ENCODE measurements at regions not wholly inside any gene's neighbourhood (a gene's known extent, or its start where the extent isn't known, plus 50 kb on each side); places are given as distances from the start of the nearest gene placed in this dataset.

DNA sequence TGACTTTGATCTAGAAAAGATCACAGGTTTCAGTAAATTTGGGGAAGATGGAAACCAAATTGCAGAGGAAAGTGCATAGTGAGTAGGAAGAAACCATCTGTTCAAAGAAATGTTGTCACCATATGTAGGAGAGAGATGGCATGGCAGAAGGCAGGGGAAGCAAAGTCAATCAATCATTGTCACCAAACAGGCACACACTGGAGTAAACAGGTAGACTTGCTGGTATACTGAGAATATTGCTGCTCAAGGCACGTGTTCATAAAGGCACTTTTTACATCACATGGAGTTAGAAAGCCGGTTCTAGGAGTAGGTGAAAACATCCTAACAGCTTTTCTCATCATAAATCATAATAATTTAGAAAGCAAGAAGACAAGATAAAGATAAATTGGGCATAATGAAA lies 550.5 kb upstream of the FAT1 start:
- no peak for DNase-seq

DNA sequence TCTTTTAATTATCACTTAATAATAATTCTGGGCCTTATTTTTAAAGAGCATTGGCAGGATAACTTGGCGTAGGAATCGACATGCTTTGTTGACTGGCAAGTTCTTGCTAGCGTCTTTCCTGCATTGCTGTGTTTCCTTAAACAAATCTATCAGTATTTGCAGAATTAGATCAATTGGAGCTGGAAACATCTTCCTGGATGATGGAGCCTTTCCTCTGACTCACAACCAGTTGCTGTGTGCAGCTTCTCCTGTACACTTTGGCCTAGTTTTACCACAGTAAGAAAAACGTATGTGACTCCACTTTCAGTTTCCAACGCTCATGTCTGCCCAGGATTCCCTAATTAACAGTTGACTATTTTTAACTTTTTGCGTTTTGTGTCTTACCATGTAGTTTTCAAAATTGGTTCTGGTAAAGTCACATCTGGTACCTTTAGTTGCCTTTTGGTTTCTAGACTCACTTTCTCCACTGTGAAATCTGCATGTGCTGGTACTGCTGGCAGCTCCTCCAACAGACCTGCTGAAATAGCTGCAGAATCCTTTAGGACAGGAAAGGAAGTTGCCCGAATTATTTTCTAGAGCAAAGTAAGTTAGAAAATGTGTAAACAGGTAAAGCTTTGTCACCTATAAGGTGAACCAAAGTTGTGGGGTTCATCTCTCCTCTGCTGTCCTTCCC lies 553.2 kb upstream of the FAT1 start:
- no peak for DNase-seq

- DNase-seq: no peak
Observed at GRCh38 chr4:187283201-187283955, 559.7 kb upstream of the FAT1 start.

- no peak for DNase-seq
Observed at GRCh38 chr4:187286525-187286924, 562.9 kb upstream of the FAT1 start.

- DNase-seq: no peak
Observed at GRCh38 chr4:187289371-187289770, 565.7 kb upstream of the FAT1 start.

DNA sequence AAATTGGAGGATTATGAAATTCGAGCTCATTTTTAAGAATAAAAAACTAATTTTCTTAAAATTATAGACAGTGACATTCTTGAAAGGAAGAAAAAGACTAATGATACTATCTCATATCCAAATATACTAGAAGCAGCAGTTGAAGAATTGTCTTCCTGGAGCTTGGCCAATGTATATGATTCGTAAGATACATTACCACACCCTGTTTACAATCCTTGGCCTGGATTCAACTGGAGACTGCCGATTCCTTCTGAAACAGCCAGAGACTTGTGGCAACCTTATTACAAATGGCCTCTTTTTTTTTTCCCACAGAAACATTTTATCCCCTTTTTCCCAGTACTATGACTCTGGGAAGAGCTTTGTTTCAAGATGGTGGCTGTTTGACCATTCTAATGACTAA lies 571.2 kb upstream of the FAT1 start:
- DNase-seq: no peak

- DNase-seq: no peak
Observed at GRCh38 chr4:187301923-187302322, 578.3 kb upstream of the FAT1 start.

GRCh38 chr4:187302457-187303150 lies 578.9 kb upstream of the FAT1 start:
- no peak for DNase-seq

GRCh38 chr4:187304133-187304532 lies 580.5 kb upstream of the FAT1 start:
- no peak for DNase-seq

DNA sequence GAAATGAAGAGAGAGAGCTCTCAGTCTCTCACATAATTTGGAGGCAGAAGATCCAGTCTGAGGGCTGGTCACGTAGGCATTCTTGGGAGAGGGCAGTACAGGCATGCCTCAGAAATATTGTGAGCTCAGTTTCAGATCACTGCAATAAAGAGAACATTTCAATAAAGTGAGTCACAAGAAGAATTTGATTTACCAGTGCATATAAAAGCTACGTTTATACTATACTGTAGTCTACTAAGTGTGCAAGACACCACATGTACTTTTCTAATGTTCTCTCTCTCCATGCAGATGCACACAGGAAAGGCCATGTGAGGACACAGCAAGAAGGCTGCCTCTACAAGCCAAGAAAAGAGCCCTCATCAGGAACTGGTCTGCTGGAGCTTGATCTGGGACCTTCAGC lies 583.5 kb upstream of the FAT1 start:
- no peak for DNase-seq

DNA sequence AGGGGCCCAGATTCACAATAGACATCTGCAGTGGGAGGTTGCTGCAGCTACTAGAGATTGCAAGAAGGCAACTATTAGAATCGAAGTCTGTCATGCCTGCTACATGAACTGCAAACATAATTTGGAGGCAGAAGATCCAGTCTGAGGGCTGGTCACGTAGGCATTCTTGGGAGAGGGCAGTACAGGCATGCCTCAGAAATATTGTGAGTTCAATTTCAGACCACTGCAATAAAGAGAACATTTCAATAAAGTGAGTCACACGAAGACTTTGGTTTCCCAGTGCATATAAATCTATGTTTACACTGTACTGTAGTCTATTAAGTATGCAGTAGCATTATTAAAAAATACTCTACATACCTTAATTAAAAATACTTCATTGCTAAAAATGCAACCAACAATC lies 585.8 kb upstream of the FAT1 start:
- no peak for DNase-seq

GRCh38 chr4:187312299-187312698 lies 588.6 kb upstream of the FAT1 start:
- DNase-seq: no peak

GRCh38 chr4:187317799-187318198 lies 594.1 kb upstream of the FAT1 start:
- no peak for DNase-seq

DNA sequence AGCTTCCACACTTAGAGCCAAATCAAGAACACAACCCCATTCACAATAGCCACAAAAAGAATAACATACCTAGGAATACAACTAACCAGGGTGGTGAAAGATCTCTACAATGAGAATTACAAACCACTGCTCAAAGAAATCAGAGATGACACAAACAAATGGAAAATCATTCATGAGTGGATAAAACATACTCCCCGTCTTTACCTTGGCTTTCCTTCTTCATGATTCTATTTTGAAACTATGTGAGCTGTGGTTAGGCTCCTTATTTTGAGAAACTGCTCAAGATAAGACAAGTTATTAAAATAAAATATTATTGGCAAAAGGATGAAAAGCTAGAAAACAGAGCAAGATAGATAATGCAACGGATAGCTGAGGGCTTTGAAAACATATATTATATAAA lies 598.1 kb upstream of the FAT1 start:
- DNase-seq: no peak

DNA sequence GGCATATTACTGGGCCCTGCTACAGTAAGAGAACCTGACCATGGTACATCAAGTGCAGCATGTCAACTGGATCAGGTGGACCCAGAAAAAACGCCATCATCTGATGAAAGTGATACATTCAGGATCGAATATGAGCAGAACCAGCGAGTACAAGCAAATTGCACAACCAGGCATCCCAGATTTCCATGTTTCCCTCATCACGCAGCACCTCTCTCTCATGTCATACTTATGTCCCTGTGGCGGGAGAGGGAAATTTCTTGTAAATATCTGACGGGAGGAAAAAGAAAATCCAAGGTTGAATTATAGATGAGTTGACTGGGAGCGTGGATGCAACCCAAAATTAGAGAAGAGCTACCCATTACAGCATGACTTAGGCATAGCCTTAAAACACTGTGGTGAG lies 608.5 kb upstream of the FAT1 start:
- no peak for DNase-seq

- no peak for DNase-seq
Observed at GRCh38 chr4:187333151-187333550, 609.5 kb upstream of the FAT1 start.

- DNase-seq: no peak
Observed at GRCh38 chr4:187335339-187335738, 611.7 kb upstream of the FAT1 start.

DNA sequence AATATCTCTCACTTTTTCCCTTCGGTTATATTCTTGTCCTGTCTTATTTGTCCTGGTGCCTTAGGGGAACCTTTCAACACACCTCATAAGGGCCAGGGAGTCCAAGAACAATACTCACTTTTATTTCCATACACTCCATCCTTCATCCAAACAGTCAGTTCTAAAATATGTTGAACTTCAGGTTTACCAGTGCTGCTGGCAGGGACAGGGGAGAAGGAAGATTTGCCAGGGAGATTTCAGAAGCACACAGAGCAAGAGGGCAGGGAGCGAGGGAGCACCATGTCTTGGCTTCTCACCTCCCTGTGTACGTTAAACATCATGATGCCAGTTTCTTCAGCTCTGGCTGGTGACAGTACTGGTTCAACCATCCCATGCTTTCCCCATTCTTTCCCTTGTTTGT lies 631.1 kb upstream of the FAT1 start:
- DNase-seq: no peak

GRCh38 chr4:187357045-187357643 lies 633.5 kb upstream of the FAT1 start:
- DNase-seq: no peak

DNA sequence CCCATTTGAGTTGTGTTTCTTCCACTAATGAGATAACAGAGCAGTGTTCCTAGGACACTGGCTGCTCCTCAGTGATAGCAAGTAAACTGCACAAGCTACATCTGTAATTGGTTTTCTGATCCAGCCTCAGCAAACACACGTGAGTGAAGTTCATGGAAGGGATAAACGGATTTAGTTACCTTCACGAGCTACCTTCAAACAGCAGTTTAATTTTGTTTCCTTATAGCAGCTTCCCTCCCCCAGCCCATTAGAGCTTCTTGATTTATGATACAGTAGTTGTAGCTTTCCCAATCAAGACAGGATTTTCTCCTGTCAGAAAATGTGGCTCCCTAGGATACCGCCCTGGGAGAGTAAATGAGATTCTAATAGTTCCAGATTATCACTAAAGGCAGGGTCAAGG lies 634.2 kb upstream of the FAT1 start:
- DNase-seq: no peak

GRCh38 chr4:187362937-187363857 lies 632.4 kb upstream of the ZFP42 start:
- DNase-seq: no peak

GRCh38 chr4:187364401-187364800 lies 631.2 kb upstream of the ZFP42 start:
- no peak for DNase-seq

- DNase-seq: no peak
Observed at GRCh38 chr4:187364851-187365250, 630.7 kb upstream of the ZFP42 start.

Measured in suppressor macrophage treated with lipopolysaccharide for 1 hour (primary cell).